ENCODE measurements at regions not wholly inside any gene's neighbourhood (a gene's known extent, or its start where the extent isn't known, plus 50 kb on each side); places are given as distances from the start of the nearest gene placed in this dataset.
"Not testable (repeated sequence)": the region's sequence is repeated elsewhere in the genome, so short reads cannot be mapped to it uniquely, and the experiment has no call there.

DNA sequence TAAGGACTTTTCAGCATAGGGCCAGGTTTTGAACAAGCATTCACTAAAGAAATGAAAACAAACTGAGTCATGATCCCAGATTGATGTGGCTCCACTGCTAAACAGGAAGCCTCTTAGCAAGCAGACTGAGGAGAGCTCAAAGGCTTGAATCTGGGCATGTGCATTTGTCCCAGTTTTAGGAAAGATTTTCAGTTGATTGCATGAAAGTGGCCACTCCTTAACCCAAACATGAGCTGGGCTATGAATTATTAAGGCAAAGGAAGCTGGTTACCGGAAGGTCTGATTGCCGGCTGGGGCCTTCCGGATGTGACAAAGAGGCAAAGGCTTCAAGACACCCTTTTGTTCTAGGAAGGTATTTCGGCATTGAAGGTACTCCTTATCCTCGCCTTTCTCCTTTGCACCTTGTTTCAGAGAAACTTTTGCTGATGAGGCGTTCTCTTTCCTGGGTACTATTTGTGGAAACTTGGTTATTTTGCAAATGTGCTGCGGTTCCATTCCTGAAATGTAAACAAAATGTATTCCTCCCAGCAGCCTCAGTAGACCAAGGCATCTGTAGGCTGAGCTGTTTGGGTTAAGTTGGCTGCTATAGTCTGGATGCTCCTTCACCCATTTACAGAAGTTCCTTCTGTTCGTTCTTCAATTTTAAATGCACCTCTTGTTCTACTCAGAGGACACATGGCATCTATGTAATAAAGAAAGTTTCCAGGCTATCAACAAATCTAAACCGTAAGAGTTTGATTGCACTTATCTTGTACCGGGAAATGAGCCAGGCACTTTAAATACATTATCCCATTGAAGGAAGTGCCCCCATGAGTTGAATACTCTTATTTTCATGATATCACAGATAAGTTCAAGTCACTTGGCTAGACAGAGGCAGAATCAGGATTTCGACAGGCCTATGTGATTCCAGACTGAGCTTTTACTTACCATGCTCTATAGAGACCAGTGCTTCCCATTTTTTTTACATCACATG is 115.6 kb upstream of the METAP2 start:
- no peak for DNase-seq

DNA sequence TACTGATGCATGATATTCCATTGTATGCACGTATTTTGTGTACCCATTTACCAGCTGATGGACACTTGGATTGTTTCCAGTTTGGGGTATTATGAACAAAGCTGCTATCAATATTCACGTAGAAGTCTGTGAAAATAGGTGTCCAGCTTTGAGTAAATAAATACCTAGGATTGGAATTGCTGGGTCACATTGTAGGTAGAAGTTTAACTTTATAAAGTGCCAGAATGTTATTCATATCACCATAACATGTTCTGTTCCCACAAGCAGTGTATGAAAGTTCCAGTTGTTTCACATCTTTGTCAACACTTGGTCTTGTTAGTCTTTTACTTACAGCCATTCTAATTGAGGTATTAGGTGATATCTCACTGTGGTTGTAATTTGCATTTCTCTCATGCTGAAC is 108.0 kb upstream of the METAP2 start:
- no peak for DNase-seq

DNA sequence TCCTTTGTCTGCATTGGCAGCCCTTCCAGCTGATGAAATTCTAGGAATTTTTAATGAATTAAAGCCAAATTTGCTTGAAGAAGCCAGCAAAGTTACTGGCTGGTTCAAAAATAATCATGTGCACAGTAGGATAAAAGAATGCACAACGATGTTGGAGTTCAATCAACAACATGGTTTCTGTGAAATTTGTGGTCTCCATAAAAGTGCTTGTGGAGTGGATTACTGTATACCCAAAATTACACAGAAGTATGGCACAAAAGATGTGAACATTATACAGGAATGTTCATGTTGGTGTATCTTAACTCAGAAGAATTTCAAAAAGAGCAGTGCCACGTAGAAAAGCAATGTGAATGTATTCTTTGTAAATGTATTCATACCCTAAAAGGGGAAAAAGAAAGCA is 105.0 kb upstream of the METAP2 start:
- DNase-seq: no peak

DNA sequence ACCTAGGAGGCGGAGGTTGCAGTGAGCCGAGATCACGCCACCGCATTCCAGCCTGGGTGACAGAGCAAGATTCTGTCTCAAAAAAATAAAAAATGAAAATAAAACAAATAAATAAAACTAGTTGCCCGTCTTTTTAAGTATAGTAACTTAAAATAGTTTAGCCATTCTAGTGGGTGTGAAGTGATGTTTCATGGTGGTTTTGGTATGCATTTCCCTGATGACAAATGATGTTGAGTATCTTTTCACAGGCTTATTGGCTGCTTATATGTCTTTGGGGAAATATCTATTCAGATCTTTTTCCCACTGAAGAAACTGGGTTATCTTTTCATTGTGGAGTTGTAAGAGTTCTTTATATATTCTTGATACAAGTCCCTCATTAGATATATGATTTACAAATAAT is 102.4 kb upstream of the METAP2 start:
- DNase-seq: no peak

DNA sequence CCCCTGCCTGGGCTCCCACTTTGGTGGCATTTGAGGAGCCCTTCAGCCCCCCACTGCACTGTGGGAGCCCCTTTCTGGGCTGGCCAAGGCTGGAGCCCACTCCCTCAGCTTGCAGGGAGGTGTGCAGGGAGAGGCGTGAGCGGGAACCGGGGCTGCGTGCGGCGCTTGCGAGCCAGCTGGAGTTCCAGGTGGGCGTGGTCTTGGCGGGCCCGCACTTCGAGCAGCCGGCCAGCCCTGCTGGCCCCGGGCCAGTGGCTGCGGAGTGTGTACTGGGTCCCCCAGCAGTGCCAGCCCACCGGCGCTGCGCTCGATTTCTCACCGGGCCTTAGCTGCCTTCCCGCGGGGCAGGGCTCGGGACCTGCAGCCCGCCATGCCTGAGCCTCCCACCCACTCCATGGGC is 94.5 kb upstream of the METAP2 start:
- not testable (repeated sequence) for DNase-seq

DNA sequence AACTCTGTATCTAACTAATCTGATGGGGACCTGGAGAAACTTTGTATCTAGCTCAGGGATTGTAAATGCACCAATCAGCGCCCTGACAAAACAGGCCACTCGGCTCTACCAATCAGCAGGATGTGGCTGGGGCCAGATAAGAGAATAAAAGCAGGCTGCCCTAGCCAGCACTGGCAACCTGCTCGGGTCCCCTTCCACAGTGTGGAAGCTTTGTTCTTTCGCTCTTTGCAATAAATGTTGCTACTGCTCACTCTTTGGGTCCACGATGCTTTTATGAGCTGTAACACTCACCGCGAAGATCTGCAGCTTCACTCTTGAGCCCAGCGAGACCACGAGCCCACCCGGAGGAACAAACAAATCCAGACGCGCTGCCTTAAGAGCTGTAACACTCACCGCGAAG is 93.6 kb upstream of the METAP2 start:
- not testable (repeated sequence) for DNase-seq

DNA sequence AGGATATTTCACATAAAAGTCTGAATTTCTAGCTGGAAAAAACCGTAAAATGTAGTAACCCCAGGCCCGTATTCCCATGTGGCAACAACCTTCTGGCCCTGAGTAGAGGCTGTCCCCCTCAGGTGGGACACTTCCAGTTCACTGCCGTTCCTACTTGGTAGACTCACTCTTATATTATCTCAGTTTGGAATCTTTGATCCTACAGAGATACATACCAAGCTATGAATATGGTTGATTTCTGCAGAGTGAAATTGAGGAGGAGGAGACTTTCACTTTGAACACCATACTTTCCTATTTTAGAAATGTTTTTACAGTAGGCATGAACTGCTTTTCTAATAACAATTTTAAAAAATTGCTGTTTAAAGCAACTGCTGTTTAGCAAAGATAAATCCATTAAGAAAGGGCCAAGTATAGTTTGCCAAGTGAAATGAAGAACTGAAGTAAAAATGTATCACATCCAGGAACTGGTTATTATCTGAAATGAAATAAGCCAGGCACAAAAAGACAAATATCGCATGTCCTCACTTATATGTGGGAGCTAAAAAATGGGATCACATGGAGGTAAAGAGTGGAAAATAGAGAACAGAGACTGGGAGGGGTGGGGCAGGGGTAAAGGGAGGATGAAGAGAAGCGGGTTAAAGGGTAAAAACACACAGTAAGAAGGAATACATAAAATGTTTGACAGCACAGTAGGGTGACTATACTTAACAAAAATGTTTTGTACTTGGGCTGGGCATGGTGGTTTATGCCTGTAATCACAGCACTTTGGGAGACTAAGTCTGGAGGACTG is 92.8 kb upstream of the METAP2 start:
- no peak for DNase-seq

DNA sequence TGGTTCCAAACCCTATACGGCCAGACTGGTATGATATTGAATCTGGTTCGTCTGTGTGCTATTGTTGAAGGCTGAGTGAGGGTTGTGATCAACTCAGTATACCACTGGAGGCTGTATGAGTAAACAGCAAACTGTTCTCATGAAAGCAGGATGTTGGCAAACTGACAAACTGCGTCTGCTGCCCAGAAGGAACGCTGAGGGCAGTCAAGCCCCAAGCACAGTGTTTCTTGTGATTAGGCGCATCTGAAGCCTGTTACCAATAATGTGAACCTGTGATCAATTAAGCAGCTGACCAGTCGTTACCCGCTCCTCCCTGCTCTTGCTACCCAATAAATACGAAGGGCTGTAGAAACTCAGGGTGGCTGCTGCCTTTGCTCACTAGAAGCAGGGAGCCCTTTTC is 90.0 kb upstream of the METAP2 start:
- not testable (repeated sequence) for DNase-seq

DNA sequence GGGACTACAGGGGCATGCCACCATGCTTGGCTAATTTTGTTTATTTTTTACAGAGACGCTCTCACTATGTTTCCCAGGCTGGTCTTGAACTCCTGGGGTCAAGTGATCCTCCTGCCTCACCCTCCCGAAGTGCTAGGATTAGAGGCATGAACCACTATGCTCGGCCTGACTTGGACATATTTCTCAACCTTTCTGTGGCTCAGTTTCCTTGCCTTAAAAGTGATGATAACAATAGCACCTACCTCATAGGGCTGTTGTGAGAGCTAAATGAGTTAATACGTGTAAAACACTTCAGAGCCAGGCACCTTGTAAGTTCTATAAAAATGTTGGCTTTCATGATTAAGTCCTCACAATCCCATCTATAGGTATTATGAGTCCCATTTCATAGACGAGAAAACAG is 89.2 kb upstream of the METAP2 start:
- DNase-seq: no peak

DNA sequence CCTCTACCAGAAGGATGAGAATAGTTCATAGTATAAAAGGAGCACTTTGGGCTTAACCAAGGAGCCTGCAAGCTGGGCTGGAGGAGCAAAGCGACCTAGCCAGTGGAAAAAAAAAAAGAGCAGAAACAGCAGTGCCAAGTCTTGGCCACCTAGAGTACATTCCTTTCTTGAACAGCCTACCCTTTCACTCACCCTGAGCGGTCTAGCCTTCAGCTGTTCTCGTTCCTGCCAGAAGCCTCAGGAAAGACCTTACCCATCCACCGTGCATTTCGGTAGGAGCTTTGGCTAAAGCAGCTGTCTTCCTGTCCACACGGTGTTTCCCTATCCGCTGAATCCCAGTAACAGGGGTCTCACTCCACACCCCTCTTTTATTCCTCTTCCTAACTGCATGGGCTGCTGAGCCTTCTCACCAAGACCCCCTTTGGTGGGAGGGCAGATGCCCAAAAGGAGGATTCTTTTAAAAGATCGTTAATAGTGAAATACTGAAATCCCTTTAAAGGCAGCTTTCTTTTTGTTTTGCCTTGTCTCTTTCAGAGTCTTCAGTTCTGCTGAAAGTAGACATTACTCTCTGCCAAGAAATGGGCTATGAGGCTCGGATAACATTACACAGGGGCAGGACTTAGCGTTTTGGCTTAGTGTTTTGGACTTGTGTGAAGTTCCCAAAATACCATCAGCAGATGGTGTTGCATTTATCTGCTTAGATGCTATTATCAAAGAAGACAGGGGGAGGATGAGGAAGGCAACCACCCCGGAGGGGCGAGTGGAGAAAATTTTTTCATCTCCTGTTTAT is 88.5 kb upstream of the METAP2 start:
- peak; percentile 68 for DNase-seq

DNA sequence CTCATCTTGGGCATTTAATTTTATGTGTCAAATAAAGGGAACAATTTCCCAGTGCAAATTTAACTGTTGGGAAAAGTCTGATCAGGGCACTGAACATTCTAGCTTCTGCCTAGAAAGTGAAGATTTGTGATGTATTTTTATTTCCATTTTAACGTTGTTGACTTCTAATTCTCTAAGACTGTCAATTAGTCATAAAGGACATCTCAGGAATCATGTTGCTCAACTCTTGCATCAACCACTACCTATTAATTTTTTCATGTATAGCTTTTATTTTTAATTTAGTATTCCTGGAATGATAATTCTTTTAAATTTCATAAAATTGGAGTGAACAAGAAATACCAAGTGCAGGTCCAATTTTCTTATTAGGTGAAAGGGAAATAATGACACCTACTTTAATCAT is 87.9 kb upstream of the METAP2 start:
- DNase-seq: no peak

DNA sequence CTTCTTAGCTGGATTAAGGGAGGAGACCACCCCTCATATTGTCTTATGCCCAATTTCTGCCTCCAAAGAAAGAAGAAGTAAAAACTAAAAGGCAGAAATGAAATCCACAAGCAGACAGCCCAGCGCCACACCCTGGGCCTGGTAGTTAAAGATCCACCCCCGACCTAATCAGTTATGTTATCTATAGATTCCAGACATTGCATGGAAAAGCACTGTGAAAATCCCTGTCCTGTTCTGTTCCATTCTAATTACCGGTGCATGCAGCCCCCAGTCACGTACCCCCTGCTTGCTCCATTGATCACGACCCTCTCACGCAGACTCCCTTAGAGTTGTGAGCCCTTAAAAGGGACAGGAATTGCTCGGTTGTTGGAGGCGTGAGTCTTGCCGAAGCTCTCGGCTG is 85.7 kb upstream of the METAP2 start:
- DNase-seq: not testable (repeated sequence)

DNA sequence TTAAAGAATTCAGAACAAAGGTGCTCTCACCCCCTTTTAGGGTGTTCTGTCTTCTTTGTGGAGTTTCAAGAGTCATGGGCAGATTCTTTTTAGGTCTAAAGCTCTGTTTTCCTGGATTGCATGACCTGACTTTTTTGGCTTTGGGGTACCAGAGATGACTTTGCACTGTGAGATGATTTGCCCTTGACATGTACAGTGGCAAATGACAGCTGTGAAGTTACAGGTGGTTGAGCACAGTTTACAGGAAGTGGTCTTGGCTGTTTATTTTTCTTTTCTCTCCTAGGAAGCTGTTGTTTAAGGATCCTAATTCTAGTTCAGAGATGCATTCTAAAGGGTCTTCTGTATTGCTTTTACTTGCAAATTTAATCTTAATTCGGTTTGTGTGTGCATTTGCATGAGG is 83.8 kb upstream of the METAP2 start:
- no peak for DNase-seq

DNA sequence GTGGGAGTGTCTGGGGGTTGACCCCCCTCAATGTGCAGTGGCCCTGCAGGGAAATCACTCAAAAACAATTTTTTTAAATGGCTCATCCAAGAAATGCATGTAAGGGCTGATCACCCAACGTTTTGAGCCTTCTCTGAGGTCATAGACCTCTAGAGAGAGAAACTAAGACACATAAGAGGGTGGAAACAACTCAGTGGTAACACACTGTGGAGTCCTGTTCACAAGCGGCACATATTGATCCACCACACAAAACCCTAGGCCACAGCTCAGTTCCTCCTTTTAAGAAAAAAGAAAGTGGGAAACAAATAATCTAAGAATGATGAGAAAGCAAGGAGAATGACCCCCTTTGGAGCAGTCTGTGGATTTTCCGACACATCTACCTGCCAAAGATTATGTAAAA is 83.0 kb upstream of the METAP2 start:
- no peak for DNase-seq

DNA sequence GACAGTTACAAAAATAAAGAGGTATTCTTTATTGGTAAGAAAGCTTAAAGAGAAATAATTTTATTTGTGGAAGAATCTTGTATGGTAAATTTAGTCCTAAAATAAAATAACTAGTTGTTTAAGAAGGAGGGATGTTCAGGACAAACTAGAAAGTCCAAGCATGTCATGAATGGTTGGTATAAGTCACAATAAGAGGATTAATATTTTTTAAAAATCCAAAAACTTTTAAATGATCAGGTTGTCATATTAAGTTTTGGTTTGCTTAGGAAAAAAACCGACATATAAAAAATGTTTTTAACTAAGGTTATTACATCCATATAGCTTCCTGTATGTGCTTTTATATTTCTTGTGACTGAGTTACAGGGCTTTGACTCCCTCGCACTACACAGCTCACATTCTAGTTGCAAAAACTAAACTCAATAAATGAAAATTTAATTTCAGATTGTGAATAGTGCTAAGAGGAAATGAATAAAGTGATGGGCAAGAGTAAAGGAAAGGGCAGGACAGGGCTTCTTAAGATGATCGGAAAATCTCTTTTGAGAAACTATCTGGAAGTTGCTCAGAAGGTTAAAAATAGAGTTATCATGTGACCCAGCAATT is 80.7 kb upstream of the METAP2 start:
- DNase-seq: no peak

DNA sequence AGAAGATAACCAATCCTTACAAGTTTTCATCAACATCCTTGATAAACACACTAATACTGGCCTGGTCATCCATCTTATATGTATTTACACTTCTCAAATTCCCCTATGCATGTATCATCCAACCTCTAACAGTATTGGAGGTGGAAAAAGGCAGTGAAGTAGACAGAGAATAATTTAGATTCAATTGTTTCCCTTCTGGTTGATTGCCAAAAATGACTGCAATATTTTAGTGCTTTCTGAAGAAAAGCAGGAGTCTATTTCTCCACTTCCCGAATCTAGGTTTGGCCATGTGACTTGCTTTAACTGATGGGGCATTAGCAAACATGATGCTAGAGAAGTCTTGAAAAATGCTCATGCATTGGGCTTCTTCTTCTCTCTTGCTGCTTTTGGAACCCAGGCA is 78.3 kb upstream of the METAP2 start:
- no peak for DNase-seq

DNA sequence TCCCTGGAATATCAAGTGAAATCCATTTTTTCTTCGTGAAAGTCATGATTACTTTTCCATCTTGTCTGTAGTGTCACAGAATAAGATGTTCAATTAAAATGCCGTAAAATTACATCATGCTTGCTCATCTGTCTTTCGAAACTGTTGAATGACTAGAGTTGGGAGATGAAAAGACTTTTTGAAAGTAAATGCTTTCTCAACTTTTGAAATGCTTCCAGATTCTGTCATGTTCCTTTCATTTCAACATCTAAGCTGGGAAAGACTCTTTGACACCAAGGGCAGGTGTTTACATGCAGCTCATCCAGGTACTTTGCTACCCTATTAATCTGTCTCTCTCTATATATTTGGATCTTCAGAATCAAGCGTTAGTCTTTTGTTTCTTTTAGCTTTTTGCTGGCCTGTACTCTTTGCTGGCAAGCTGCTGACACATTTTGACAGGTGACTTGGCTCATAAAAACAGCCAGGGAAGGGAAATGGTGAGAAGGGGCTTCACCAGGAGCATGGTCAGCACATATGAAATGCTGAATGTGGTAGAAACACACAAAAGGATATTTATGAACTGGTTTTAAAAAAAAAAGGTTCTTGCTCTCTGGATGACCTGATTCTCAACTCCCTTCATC is 77.0 kb upstream of the METAP2 start:
- no peak for DNase-seq

DNA sequence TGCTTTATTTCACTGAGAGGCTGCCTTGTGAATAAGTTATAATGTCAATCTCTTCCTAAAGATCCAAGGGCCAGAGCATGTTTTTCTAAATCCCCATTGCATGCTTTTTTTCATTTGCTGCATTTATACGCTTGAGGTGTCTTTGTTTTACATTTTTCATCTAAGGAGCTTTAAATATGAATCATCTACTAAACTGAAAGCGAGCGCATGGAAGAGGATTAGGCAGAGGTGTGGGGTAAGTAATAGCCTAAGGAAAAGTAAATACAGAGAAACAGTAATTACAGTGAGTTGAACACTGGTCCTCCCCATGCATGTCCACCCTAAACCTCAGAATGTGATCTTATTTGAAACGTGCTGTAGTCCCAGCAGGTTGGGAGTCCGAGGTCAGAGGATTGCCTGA is 76.4 kb upstream of the METAP2 start:
- DNase-seq: no peak

DNA sequence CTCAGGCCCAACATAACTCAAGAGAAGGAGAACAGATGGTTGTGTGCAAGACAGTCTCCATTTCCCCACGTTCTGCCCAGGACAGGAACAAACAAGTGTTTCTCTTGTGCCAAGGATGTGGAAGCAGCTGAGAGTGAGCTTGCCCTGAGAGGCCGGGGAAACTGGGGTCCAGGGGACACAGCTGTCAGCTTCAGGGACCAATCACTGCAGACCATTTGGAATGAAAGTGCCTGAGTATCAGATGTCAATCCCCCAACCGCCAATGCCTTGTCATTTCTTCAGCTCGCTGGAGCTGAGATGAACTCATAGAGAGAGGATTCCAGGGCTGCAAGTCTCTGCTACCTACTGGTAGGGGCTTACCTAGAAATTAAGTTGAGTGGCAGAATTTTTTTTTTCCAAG is 71.9 kb upstream of the METAP2 start:
- no peak for DNase-seq

DNA sequence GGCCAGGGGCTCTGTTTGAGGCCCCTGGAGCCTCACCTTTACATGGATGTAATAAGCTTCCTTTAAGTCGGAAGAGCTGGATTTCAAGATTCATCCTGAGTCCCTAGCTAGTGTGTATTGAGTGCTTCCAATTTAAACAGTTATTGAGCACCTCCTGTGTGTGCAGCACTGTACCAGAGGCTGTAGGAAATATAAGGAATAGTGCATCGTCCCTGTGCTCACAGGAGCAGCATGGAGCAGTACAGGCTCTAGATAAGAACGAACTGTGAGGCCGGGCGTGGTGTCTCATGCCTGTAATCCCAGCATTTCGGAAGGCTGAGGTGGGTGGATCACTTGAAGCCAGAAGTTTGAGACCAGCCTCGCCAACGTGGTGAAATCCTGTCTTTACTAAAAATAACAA is 65.8 kb upstream of the METAP2 start:
- DNase-seq: no peak

DNA sequence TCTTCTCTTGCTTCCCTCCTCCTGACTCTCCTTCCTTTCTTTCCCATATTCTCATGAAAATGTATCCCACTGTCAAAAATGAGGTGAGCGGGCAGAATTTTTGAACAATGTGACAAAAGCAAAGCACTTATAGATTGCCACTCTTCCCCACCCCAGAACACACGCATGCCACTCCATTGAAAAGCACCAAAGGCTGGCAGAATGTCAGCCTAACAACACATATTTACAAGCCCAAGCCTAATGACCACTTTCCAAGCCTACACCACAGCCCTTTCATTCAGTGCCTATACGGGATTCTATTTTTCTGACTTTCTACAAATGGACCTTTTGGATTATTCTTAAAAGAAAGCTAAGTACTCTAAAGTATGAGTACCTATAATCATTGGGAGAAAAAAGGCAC is 62.9 kb upstream of the METAP2 start:
- DNase-seq: no peak

DNA sequence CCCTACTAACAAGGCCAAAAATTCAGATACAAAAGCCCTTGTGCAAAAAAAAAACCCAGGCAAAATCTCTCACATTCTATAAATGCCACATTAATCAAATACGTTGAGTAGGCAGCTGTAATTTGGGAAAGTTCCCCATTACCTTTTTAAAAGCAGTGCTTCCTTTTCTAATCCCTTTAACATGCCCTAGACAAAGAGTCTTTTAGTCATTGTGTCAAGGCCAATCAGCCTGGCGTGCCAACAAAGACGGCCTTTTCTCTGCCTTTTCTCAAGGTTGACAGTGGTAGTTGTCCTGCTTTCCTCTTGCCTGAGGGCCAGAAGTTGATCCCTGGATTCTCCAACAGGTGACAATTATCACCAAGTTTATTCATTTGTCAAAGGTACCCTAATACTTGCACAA is 62.5 kb upstream of the METAP2 start:
- no peak for DNase-seq

All from hindlimb muscle (tissue), 1 donor.